SK-MEL-5 (cell line): ENCODE measurements at regions not wholly inside any gene's neighbourhood (a gene's known extent, or its start where the extent isn't known, plus 50 kb on each side); places are given as distances from the start of the nearest gene placed in this dataset.
"Not testable (repeated sequence)": the region's sequence is repeated elsewhere in the genome, so short reads cannot be mapped to it uniquely, and the experiment has no call there.

Experiments
- DNase-seq: peaks from one replicate; pipeline ENCODE4 v3.0.0-alpha.2; 2016; ENCODE audit warnings: low read depth, low spot score
- in situ Hi-C: cut with HindIII; loops from 2 replicates; pipeline ENCODE4 v1.10.0; 2016; ENCODE audit warnings: low sequenced_read_pairs, high pct_unique_total_duplicates, low pct_unique_long_range_greater_than_20kb

- in situ Hi-C loops, DNase-seq: not testable (repeated sequence)
Observed at GRCh38 chr14:105721602-105721970, 195.2 kb downstream of the TMEM121 start.

DNA sequence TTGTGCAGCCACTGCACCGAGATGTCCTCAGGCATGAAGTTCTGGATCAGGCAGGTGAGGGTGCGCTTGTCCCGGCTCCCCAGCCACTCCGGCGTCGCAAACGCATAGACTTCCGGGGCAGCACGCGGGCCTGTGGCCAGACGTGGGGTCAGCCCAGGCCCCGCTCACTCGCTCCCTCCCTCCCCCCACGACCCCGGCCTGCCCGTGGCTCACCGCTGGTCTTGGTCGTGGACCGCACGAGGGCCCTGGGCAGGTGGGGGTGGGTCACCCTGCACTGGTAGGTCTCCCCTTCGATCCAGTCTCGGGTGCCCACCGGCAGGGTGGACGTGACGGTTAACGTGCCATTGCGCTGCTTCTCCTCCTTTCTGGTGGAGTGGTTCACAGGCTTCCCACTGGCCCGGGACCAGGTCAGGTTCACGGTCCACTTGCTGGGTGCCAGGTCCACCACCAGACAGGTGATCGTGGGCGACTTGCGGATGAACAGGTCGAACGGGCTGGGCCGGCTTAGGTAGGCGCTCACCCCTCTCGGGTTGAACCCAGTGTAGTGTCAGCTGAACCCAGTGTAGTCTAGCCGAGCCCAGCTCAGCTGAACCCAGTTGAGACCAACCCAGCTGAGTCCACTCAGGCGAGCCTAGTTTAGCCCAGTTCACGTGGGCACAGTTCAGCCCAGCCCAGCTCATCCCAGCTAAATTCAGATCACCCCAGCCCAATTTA is 195.8 kb downstream of the TMEM121 start:
- DNase-seq, in situ Hi-C loops: not testable (repeated sequence)

DNA sequence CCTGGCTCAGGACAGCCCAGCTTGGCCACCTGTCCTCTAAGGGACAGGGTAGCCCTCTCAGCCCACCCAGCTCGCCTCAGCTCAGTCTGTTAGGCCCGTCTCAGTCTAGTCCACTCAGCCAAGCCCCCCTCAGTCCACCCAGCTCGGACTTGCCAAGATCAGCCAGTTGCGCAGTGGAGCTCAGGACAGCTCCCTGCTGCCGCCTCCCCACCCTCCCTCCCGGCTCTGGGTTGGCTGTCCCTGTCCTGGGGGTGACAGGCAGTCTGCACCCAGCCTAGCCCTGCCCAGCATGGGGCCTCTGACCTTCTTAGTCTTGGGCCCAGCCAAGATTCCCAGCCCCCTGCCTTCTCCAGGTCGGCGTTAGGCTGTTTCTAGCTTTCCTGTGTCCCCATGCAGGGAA is 196.9 kb downstream of the TMEM121 start:
- in situ Hi-C loops, DNase-seq: not testable (repeated sequence)

GRCh38 chr14:105723776-105724175 is 197.4 kb downstream of the TMEM121 start:
- in situ Hi-C loops, DNase-seq: not testable (repeated sequence)

- in situ Hi-C loops, DNase-seq: not testable (repeated sequence)
Observed at GRCh38 chr14:105729825-105730368, 203.5 kb downstream of the TMEM121 start.

GRCh38 chr14:105730731-105731130 is 204.3 kb downstream of the TMEM121 start:
- in situ Hi-C loops, DNase-seq: not testable (repeated sequence)

DNA sequence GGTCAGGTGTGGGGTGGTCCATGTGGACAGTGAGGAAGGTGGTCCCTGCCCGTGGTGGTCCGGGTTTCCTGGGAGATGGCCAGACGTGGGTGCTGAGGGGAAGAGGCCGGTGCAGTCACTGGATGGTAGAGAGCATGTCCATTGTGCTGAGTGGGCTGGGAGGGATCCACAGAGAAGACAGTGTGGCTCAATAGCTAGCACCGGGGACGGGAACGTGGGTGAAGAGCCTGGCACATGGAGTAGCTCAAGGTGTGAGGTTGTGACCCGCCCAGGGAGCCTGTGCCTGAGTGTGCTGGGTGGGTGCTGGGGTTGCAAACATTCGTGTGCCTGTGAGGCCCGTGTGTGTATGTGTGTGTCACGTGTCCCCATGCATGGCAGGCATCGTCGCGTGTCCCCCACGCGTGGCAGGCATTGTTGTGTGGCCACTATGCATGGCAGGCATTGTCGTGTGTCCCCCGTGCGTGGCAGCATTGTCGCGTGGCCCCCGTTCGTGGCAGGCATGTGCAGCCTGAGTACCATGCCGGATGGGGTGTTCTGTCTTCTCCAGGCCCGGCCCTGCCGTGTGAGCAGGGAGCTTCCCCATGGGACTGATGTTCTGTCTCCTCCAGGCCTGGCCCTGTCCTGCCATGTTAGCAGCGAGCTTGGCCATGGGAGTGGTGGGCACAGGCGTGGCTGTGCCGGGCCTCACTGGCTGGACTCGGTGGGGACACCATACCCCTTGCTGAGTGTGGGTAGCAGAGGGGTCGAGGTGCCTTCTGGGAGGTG is 205.0 kb downstream of the TMEM121 start:
- in situ Hi-C loops, DNase-seq: not testable (repeated sequence)

DNA sequence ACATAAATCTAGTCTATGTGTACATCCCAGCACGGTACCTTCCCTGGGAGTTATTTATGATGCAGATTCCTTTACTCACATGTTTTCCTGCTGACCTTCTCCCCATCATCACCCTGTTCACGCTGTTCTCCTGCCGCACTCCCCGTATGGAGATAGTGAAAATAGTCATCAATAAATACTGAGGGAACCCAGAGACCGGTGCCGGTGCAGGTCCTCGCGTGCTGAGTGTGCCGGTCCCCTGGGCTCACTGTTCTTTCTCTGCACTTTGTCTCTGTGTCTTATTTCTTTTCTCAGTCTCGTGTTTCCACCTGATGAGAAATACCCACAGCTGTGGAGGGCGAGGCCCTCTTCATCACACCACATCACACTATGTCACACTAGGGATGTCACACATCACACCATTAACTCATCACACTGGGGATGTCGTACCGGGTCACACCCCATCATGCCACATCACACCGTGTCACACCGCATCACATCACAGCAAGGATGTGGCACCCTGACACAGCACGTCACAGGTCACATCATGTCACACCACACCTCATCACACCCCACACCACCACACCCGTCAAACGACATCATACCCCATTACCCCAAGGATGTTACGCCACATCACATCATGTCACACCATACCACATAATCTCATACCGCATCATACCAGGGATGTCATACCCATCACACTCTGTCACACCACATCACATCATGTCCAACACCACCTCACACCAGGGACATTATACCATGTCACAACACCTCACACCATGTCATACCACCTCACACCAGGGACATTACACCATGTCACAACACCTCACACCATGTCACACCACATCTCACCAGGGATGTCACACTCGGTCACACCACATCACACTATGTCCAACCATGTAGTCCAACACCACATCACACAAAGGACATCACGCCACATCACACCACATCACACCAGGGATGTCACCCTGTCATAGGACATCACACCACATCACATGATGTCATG is 207.0 kb downstream of the TMEM121 start:
- DNase-seq, result no peak

GRCh38 chr14:105734241-105734640 is 207.9 kb downstream of the TMEM121 start:
- in situ Hi-C loops, DNase-seq: not testable (repeated sequence)

More for the DNA sequence above, 207.0 kb downstream of the TMEM121 start:
- in situ Hi-C loops, result no loop called here

GRCh38 chr14:105736331-105736730 is 209.9 kb downstream of the TMEM121 start:
- in situ Hi-C loops, DNase-seq: not testable (repeated sequence)

DNA sequence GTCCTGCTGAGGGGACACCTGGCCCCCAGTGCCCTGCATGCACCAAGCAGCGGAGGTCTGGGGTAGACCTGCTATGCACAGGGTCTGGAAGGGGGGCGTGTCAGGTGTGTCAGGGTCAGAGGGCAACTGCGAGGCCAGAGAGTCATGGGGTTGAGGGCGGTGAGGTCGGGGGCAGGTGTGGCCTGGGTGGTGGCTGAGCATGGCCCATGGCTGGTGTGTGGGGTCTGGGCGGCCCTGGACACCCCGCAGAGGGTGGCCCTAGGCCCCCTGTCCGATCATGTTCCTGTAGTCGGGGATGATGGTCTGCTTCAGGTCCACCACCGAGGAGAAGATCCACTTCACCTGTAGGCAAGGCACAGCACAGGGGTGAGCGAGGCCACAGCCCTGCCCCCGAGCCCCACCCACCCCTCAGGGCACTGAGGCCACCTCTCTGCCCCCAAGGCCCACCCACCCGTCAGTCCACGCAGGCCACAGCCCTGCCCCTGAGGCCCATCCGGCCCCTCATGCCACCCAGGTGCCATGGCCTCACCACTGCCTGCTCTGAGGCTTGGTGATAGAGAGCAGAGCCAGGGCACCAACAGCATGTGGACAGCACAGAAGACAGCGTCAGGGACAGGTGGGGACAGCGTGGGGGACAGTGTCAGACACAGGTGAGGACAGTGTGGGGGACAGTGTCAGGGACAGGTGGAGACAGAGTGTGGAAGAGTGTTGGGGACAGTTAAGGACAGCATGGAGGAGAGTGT is 211.3 kb downstream of the TMEM121 start:
- in situ Hi-C loops, result no loop called here
- no peak for DNase-seq

DNA sequence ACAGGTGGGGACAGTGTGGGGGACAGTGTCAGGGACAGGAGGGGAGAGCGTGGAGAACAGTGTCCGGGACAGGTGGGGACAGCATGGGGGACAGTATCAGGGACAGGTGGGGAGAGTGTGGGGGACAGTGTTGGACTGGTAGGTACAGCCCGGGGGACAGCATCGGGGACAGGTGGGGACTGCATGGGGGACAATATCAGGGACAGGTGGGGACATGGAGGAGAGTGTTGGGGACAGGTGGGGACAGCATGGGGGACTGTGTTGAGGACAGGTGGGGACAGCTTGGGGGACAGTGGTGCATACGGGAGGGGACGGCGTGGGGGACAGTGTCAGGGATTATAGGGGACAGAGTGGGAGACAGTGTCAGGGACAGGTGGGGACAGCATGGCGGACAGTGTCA is 212.3 kb downstream of the TMEM121 start:
- DNase-seq, result no peak
- in situ Hi-C loops, result no loop called here

DNA sequence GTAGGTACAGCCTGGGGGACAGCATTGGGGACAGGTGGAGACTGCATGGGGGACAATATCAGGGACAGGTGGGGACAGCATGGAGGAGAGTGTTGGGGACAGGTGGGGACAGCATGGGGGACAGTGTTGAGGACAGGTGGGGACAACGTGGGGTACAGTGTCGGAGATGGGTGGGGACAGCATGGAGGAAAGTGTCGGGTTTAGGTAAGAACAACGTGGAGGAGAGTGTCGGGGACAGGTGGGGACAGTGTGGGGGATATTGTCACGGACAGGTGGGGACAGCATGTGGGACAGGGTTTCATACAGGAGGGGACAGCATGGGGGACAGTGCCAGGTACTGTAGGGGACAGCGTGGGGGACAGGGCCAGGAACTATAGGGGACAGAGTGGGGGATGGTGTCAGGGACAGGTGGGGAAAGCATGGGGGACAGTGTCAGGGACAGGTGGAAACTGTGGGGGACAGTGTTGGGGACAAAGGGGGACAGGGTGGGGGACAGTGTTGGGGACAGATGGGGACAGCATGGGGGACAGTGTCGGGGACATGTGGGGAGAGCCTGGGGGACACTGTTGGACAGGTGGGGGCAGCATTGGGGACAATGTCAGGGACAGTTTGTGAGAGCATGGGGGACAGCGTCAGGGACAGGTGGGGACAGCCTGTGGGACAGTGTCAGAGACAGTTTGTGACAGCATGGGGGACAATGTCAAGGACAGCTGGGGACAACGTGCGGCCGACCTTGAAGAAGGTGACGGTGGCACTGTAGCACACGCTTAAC is 213.1 kb downstream of the TMEM121 start:
- DNase-seq, result no peak
- in situ Hi-C loops, result no loop called here

- in situ Hi-C loops, DNase-seq: not testable (repeated sequence)
Observed at GRCh38 chr14:105740272-105740671, 213.9 kb downstream of the TMEM121 start.

DNA sequence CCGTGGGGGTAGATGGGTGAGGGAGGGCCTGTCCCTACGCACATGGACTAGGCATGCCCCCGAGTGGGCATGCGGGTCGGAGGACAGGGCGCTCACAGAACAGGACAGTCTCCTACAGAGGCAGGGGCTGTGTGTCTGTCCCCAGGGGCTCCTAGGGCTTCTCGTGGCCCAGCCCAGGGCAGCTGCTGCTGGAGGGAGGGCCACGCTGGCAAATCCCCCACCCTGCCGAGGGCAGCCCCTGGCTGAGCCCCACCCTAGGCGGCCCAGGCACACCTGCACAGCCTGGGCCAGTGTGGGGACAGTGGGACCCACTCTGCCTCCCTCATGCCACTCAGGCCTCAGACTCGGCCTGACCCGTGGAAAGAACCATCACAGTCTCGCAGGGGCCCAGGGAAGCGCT is 214.6 kb downstream of the TMEM121 start:
- in situ Hi-C loops, DNase-seq: not testable (repeated sequence)
